IMR-90 (cell line): ENCODE measurements at regions not wholly inside any gene's neighbourhood (a gene's known extent, or its start where the extent isn't known, plus 50 kb on each side); places are given as distances from the start of the nearest gene placed in this dataset.

ENCODE experiments used
- ATAC-seq: fragments of 200-7000 bp; cut with Tn5 transposase; 2 replicates; pipeline ENCODE4 v1.9.1; 2020; ENCODE audit warnings: low read depth, mild to moderate bottlenecking, moderate library complexity
- BruUV-seq: library from RNA; stranded (reverse); fragments of 400-500 nt; replicated peaks from 2 replicates; lab custom pipeline; 2021; lab: Mats Ljungman, UMichigan
- CTCF ChIA-PET: fragments of 300-600 bp; formaldehyde crosslinking; extraction: SDS; loops from one replicate; lab custom pipeline; 2021; ENCODE audit warnings: antibody characterized with exemption; lab: Yijun Ruan, JAX
- POLR2A ChIA-PET: fragments of 300-600 bp; sonication (Branson Sonifier 250); formaldehyde crosslinking; loops from one replicate; lab custom pipeline; 2022; ENCODE audit warnings: antibody characterized with exemption; ENCODE audit not compliant: unreplicated experiment; lab: Charles Lee
- DNase-seq: peaks from one replicate; pipeline ENCODE4 v3.0.0; 2013
- H2AFZ ChIP-seq: replicated peaks from 2 replicates; pipeline ENCODE3; 2013; ENCODE audit warnings: low read length, mild to moderate bottlenecking; ENCODE audit not compliant: poor library complexity
- H2AK5ac ChIP-seq: 2 replicates; pipeline ENCODE4 v1.6.1; 2013; ENCODE audit warnings: low read depth, low read length, inconsistent platforms
- H2AK9ac ChIP-seq: replicated peaks from 2 replicates; pipeline ENCODE3; 2013; ENCODE audit warnings: mild to moderate bottlenecking, low read depth, low read length, moderate library complexity; ENCODE audit not compliant: poor library complexity
- H2BK120ac ChIP-seq: 2 replicates; pipeline ENCODE4 v1.6.1; 2013; ENCODE audit warnings: low read depth, low read length, inconsistent platforms
- H2BK15ac ChIP-seq: 3 replicates; pipeline ENCODE4 v1.6.1; 2013; ENCODE audit warnings: low read depth, low read length, inconsistent platforms
- H2BK20ac ChIP-seq: 2 replicates; pipeline ENCODE4 v1.6.1; 2013; ENCODE audit warnings: low read depth, mild to moderate bottlenecking, inconsistent platforms, low read length, moderate library complexity
- H2BK5ac ChIP-seq: 2 replicates; pipeline ENCODE4 v1.6.1; 2013; ENCODE audit warnings: mild to moderate bottlenecking, low read depth, low read length, inconsistent platforms; ENCODE audit not compliant: poor library complexity, severe bottlenecking
- H3K14ac ChIP-seq: replicated peaks from 2 replicates; pipeline ENCODE4 v1.6.1; 2013; ENCODE audit warnings: low read depth, low read length, inconsistent platforms
- H3K18ac ChIP-seq: 2 replicates; pipeline ENCODE4 v1.6.1; 2013; ENCODE audit warnings: low read depth, low read length, control low read depth
- H3K23ac ChIP-seq: 2 replicates; pipeline ENCODE4 v1.6.1; 2013; ENCODE audit warnings: low read depth, low read length, inconsistent platforms
- H3K27ac ChIP-seq: 2 replicates; pipeline ENCODE4 v1.5.1; 2013; ENCODE audit warnings: mild to moderate bottlenecking, control low read depth, low read length; ENCODE audit not compliant: insufficient read depth
- H3K27me3 ChIP-seq: 2 replicates; pipeline ENCODE4 v1.6.1; 2013; ENCODE audit warnings: low read length; ENCODE audit not compliant: control insufficient read depth, insufficient read depth
- H3K36me3 ChIP-seq: 2 replicates; pipeline ENCODE4 v1.6.1; 2013; ENCODE audit warnings: low read length, mixed read lengths; ENCODE audit not compliant: control insufficient read depth, insufficient read depth
- H3K4ac ChIP-seq: 2 replicates; pipeline ENCODE4 v1.6.1; 2013; ENCODE audit warnings: low read depth, low read length, inconsistent platforms
- H3K4me1 ChIP-seq: 2 replicates; pipeline ENCODE4 v1.6.1; 2013; ENCODE audit warnings: low read length, mixed read lengths; ENCODE audit not compliant: control insufficient read depth, insufficient read depth
- H3K4me2 ChIP-seq: 2 replicates; pipeline ENCODE4 v1.6.1; 2013; ENCODE audit warnings: low read depth, mild to moderate bottlenecking, control low read depth, low read length, moderate library complexity
- H3K4me3 ChIP-seq: 2 replicates; pipeline ENCODE4 v1.5.1; 2013; ENCODE audit warnings: low read depth, mild to moderate bottlenecking, control low read depth, low read length, moderate library complexity; ENCODE audit not compliant: insufficient read depth
- H3K56ac ChIP-seq: 2 replicates; pipeline ENCODE4 v1.6.1; 2013; ENCODE audit warnings: low read length, inconsistent platforms; ENCODE audit not compliant: insufficient read depth; ENCODE audit errors: extremely low read depth
- H3K79me1 ChIP-seq, 2 experiments: 2 replicates each; pipeline ENCODE4 v1.6.1; 2013; ENCODE audit warnings: low read length in 2 of 2, inconsistent platforms in 1 of 2, low read depth in 1 of 2
- H3K9ac ChIP-seq: 2 replicates; pipeline ENCODE4 v1.6.1; 2013; ENCODE audit warnings: low read depth, low read length, control low read depth
- H3K9me1 ChIP-seq: 2 replicates; pipeline ENCODE4 v1.6.1; 2013; ENCODE audit warnings: low read length, inconsistent platforms; ENCODE audit not compliant: insufficient read depth
- H3K9me3 ChIP-seq: 2 replicates; pipeline ENCODE4 v1.6.1; 2013; ENCODE audit warnings: low read length; ENCODE audit not compliant: control insufficient read depth, insufficient read depth
- H4K20me1 ChIP-seq: 2 replicates; pipeline ENCODE4 v1.6.1; 2013; ENCODE audit warnings: low read length, inconsistent platforms; ENCODE audit not compliant: insufficient read depth
- H4K5ac ChIP-seq: 2 replicates; pipeline ENCODE4 v1.6.1; 2013; ENCODE audit warnings: mild to moderate bottlenecking, low read depth, low read length, control low read depth
- H4K8ac ChIP-seq, 2 experiments: 2 replicates each; pipeline ENCODE4 v1.6.1; 2013; ENCODE audit warnings: low read depth in 2 of 2, low read length in 2 of 2, control low read depth in 1 of 2, inconsistent platforms in 1 of 2
- H4K91ac ChIP-seq: 2 replicates; pipeline ENCODE4 v1.6.1; 2013; ENCODE audit warnings: low read depth, low read length, inconsistent platforms; ENCODE audit not compliant: insufficient read depth
- BHLHE40 ChIP-seq: fragments of 150-350 bp; IDR thresholded peaks from 2 replicates; pipeline ENCODE4 v1.6.1; 2016; ENCODE audit warnings: mild to moderate bottlenecking, low read depth, low read length
- CEBPB ChIP-seq: IDR thresholded peaks from 2 replicates; pipeline ENCODE4 v1.6.1; 2012; ENCODE audit warnings: low read depth, low read length, improper control_type of control experiment
- CTCF ChIP-seq: conservative IDR thresholded peaks from 2 replicates; pipeline ENCODE4 v1.5.1; 2012; ENCODE audit warnings: mild to moderate bottlenecking, low read depth, low read length, improper control_type of control experiment
- FOS ChIP-seq: fragments of 150-350 bp; IDR thresholded peaks from 2 replicates; pipeline ENCODE4 v1.6.1; 2016; ENCODE audit warnings: low read depth, low read length
- MAFK ChIP-seq: IDR thresholded peaks from 2 replicates; pipeline ENCODE4 v1.6.1; 2012; ENCODE audit warnings: low read depth, low read length, improper control_type of control experiment
- MXI1 ChIP-seq: IDR thresholded peaks from 2 replicates; pipeline ENCODE4 v1.6.1; 2012; ENCODE audit warnings: low read depth, mild to moderate bottlenecking, low read length, moderate library complexity, borderline replicate concordance
- NFE2L2 ChIP-seq: fragments of 150-350 bp; IDR thresholded peaks from 2 replicates; pipeline ENCODE4 v1.6.1; 2016; ENCODE audit warnings: low read depth, mild to moderate bottlenecking, low read length
- POLR2A ChIP-seq: IDR thresholded peaks from 2 replicates; pipeline ENCODE4 v1.6.1; 2012; ENCODE audit warnings: mild to moderate bottlenecking, low read depth, low read length
- RAD21 ChIP-seq: IDR thresholded peaks from 2 replicates; pipeline ENCODE4 v1.6.1; 2012; ENCODE audit warnings: low read length, improper control_type of control experiment
- RCOR1 ChIP-seq: IDR thresholded peaks from 2 replicates; pipeline ENCODE4 v1.6.1; 2012; ENCODE audit warnings: mild to moderate bottlenecking, low read length, improper control_type of control experiment; ENCODE audit not compliant: insufficient replicate concordance
- RFX5 ChIP-seq: IDR thresholded peaks from 2 replicates; pipeline ENCODE4 v1.8.0; 2012; ENCODE audit warnings: low read depth, mild to moderate bottlenecking, low read length, moderate library complexity
- SMC3 ChIP-seq: fragments of 150-350 bp; IDR thresholded peaks from 2 replicates; pipeline ENCODE4 v1.6.1; 2016; ENCODE audit warnings: low read depth, mild to moderate bottlenecking, antibody characterized with exemption, low read length, moderate library complexity
- WGBS, 2 experiments: methylation state at CpG; one replicate each; pipeline versions ENCODE4 v1.1.5 to v1.1.7; 2013; ENCODE audit warnings: missing lambda C conversion rate in 2 of 2; ENCODE audit not compliant: insufficient read length in 1 of 2; ENCODE audit errors: extremely low coverage in 2 of 2; 5-methylcytosine and 5-hydroxymethylcytosine counted together
- dilution Hi-C: fragments of 300-500 bp; cut with HindIII; formaldehyde crosslinking; loops from one replicate; pipeline ENCODE4 v1.14.3; 2018; ENCODE audit warnings: low sequenced_read_pairs; ENCODE audit not compliant: unreplicated experiment
- in situ Hi-C: fragments of 300-500 bp; cut with MboI; formaldehyde crosslinking; loops from 3 replicates; pipeline ENCODE4 v1.14.3; 2019; ENCODE audit warnings: low sequenced_read_pairs, inconsistent platforms, mixed read lengths
- intact Hi-C: fragments of 100-400 bp; cut with micrococcal nuclease; formaldehyde crosslinking; loops from 2 replicates; pipeline ENCODE4 v1.10.0; 2022

DNA sequence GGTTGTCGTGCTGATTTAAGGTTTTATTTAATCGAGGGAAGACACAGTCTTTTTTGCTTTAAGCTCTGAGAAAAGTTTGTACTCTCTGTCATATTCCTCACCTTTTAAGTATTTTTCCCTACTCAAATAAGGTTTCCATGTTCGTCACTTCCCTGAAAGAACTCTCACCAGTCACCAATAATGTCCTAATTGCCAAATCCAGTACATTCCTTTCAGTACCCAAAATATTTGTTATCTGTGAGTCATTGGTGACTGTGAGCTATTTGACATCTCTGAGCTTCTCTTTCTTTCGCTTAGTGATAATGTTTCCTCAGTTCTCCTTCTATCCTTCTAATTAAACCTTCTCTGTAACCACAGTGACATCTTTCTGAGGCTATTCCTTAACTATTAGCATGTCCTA, 874.2 kb upstream of the ADGRL2 start:
- Histone ChIP-seq H3K27ac (no peak overlapping the region), H3K4me2 (no peak overlapping the region), H2BK15ac (no peak overlapping the region), H3K4me3 (no peak overlapping the region), H4K91ac (no peak overlapping the region), H3K36me3 (no peaks in the 10 kb centered on the region), H3K9me3 (peaks cover 5% of the 10 kb centered on the region), H3K56ac (no peak overlapping the region), H3K79me1 (no peaks in the 10 kb centered on the region), H4K20me1 (no peaks in the 10 kb centered on the region), H3K4me1 (no peaks in the 10 kb centered on the region), H3K27me3 (no peaks in the 10 kb centered on the region), H2AK5ac (no peak overlapping the region), H2BK120ac (no peak overlapping the region), H3K14ac (no peak overlapping the region), H3K23ac (no peak overlapping the region), H3K4ac (no peak overlapping the region), H3K18ac (no peak overlapping the region), H2AK9ac (no peak overlapping the region), H3K9me1 (no peaks in the 10 kb centered on the region), H3K9ac (no peak overlapping the region), H4K5ac (no peak overlapping the region), H4K8ac (no peak overlapping the region), H2BK20ac (no peak overlapping the region), H2BK5ac (no peak overlapping the region), H2AFZ (no peak overlapping the region)
- ATAC-seq (no peak), DNase-seq (no peak)
- no CpG with 5 or more reads among the region's 4 CpGs for WGBS, 2 experiments
- no peak for TF ChIP-seq BHLHE40
- TF ChIP-seq NFE2L2, result no peak
- no peak for TF ChIP-seq RFX5
- no peak for TF ChIP-seq SMC3
- TF ChIP-seq CTCF, result no peak
- TF ChIP-seq RAD21, result no peak
- no peak for TF ChIP-seq FOS
- no peak for TF ChIP-seq CEBPB
- no peak for TF ChIP-seq MXI1
- no peak for TF ChIP-seq RCOR1
- no peak for TF ChIP-seq POLR2A
- TF ChIP-seq MAFK, result no peak
- no TSS peak for BruUV-seq
- ChIA-PET CTCF (no interaction called here), POLR2A (no interaction called here)
- intact Hi-C loops (no loop called here), dilution Hi-C loops (no loop called here), in situ Hi-C loops (no loop called here)
